Chondrocyte (in vitro differentiated cells): ENCODE measurements at regions not wholly inside any gene's neighbourhood (a gene's known extent, or its start where the extent isn't known, plus 50 kb on each side); places are given as distances from the start of the nearest gene placed in this dataset.
A peak's percentile ranks its signal among the peaks of the same experiment; 100 is the strongest.

Experiments used
- DNase-seq: peaks from one replicate; pipeline ENCODE4 v3.0.0; 2021; ENCODE audit warnings: mixed read lengths, low spot score
- H3K27ac Mint-ChIP-seq: one replicate; pipeline ENCODE4 v1.8.0; 2021; ENCODE audit warnings: mild to moderate bottlenecking, moderate library complexity, mixed read lengths; ENCODE audit not compliant: unreplicated experiment
- H3K27me3 Mint-ChIP-seq: 2 replicates; pipeline ENCODE4 v1.8.0; 2021; ENCODE audit warnings: low read depth, mixed read lengths
- H3K36me3 Mint-ChIP-seq: 2 replicates; pipeline ENCODE4 v1.8.0; 2021; ENCODE audit warnings: low read depth, mixed read lengths
- H3K4me1 Mint-ChIP-seq: 2 replicates; pipeline ENCODE4 v1.8.0; 2021; ENCODE audit warnings: low read depth, mild to moderate bottlenecking, mixed read lengths
- H3K4me3 Mint-ChIP-seq: one replicate; pipeline ENCODE4 v1.8.0; 2021; ENCODE audit warnings: mild to moderate bottlenecking, moderate library complexity, mixed read lengths; ENCODE audit not compliant: unreplicated experiment
- H3K9me3 Mint-ChIP-seq: 2 replicates; pipeline ENCODE4 v1.8.0; 2021; ENCODE audit warnings: low read depth, mixed read lengths
- CTCF ChIP-seq: fragments of 200-600 bp; sonication (generic); IDR thresholded peaks from 2 replicates; pipeline ENCODE4 v1.5.0; 2021; ENCODE audit warnings: antibody characterized with exemption, mild to moderate bottlenecking, moderate library complexity

- TF ChIP-seq CTCF, result peak; percentile 67
- Mint-ChIP-seq H3K4me1 (no peaks in the 10 kb centered on the region), H3K9me3 (no peaks in the 10 kb centered on the region), H3K27ac (no peak overlapping the region), H3K4me3 (no peak overlapping the region), H3K36me3 (no peaks in the 10 kb centered on the region), H3K27me3 (peaks cover 34% of the 10 kb centered on the region)
- no peak for DNase-seq
Observed at GRCh38 chr10:123573236-123574108, 92.7 kb upstream of the GPR26 start.

- no peaks in the 10 kb centered on the region for H3K4me1 Mint-ChIP-seq
Observed at GRCh38 chr10:123574109-123574698, 92.0 kb upstream of the GPR26 start.

GRCh38 chr10:123575105-123575504 lies 91.0 kb upstream of the GPR26 start:
- no peaks in the 10 kb centered on the region for H3K36me3 Mint-ChIP-seq
- no peak overlapping the region for H3K27ac Mint-ChIP-seq
- TF ChIP-seq CTCF, result no peak
- H3K4me3 Mint-ChIP-seq, result no peak overlapping the region
- H3K27me3 Mint-ChIP-seq, result peaks cover 37% of the 10 kb centered on the region
- no peaks in the 10 kb centered on the region for H3K4me1 Mint-ChIP-seq
- no peak for DNase-seq
- no peaks in the 10 kb centered on the region for H3K9me3 Mint-ChIP-seq

More at GRCh38 chr10:123574109-123574698, 92.0 kb upstream of the GPR26 start:
- Mint-ChIP-seq H3K36me3 (no peaks in the 10 kb centered on the region), H3K27me3 (peaks cover 36% of the 10 kb centered on the region), H3K4me3 (no peak overlapping the region), H3K27ac (no peak overlapping the region), H3K9me3 (no peaks in the 10 kb centered on the region)
- TF ChIP-seq CTCF, result no peak
- no peak for DNase-seq

GRCh38 chr10:123576706-123577105 lies 89.4 kb upstream of the GPR26 start:
- H3K27ac Mint-ChIP-seq, result no peak overlapping the region
- DNase-seq, result no peak
- no peaks in the 10 kb centered on the region for H3K36me3 Mint-ChIP-seq
- TF ChIP-seq CTCF, result no peak
- H3K4me3 Mint-ChIP-seq, result no peak overlapping the region
- H3K4me1 Mint-ChIP-seq, result no peaks in the 10 kb centered on the region
- H3K9me3 Mint-ChIP-seq, result no peaks in the 10 kb centered on the region
- peaks cover 40% of the 10 kb centered on the region for H3K27me3 Mint-ChIP-seq

GRCh38 chr10:123577921-123578461 lies 88.2 kb upstream of the GPR26 start:
- no peak for DNase-seq
- Mint-ChIP-seq H3K9me3 (no peaks in the 10 kb centered on the region), H3K27ac (no peak overlapping the region), H3K4me3 (no peak overlapping the region), H3K4me1 (no peaks in the 10 kb centered on the region), H3K27me3 (peaks cover 41% of the 10 kb centered on the region), H3K36me3 (no peaks in the 10 kb centered on the region)
- TF ChIP-seq CTCF, result no peak
